ENCODE measurements at regions not wholly inside any gene's neighbourhood (a gene's known extent, or its start where the extent isn't known, plus 50 kb on each side); places are given as distances from the start of the nearest gene placed in this dataset.

DNA sequence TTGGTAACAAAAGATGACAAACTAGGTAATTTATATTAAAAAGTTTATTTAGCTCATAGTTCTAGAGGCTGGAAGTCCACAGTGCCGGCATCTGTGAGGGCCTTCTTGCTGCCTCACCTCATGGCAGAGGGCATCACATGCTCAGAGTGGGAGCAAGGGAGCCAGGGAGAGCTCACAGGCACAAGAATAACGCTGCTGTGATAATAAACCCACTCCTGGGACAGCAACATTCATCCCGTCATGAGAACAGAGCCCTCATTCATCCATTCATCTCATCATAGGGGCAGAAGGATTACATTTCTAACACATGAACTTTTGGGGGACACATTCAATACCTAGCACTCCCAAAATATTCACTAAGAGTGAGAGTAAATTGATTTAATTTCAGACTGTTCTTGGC is 170.6 kb upstream of the AKR1E2 start:
- peaks cover 0 to 4% (median 2%) of the 10 kb centered on the region in 4 donors for H3K4me1 ChIP-seq
- intact Hi-C loops (cut with DNase I), result loop anchor here (5.0 to 10.0 kb wide), 3 partner anchors 109 to 1458 kb away; no protein-coding TSS in a partner anchor
- H3K36me3 ChIP-seq, result no peaks in the 10 kb centered on the region
- WGBS, 2 donors, result 78 to 89% methylated on average over 3 of the region's 3 CpGs
- TF ChIP-seq POLR2A (IDR thresholded peaks at IDR 0.05) (no peak), EP300 (IDR thresholded peaks at IDR 0.05) (no peak)
- TF ChIP-seq, protein P1, sequence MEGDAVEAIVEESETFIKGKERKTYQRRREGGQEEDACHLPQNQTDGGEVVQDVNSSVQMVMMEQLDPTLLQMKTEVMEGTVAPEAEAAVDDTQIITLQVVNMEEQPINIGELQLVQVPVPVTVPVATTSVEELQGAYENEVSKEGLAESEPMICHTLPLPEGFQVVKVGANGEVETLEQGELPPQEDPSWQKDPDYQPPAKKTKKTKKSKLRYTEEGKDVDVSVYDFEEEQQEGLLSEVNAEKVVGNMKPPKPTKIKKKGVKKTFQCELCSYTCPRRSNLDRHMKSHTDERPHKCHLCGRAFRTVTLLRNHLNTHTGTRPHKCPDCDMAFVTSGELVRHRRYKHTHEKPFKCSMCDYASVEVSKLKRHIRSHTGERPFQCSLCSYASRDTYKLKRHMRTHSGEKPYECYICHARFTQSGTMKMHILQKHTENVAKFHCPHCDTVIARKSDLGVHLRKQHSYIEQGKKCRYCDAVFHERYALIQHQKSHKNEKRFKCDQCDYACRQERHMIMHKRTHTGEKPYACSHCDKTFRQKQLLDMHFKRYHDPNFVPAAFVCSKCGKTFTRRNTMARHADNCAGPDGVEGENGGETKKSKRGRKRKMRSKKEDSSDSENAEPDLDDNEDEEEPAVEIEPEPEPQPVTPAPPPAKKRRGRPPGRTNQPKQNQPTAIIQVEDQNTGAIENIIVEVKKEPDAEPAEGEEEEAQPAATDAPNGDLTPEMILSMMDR (IDR thresholded peaks at IDR 0.05), result no peak
- no peak overlapping the region for H3K4me3 ChIP-seq
- no peak for DNase-seq
- no peak overlapping the region for H3K27ac ChIP-seq
- H3K27me3 ChIP-seq, result no peaks in the 10 kb centered on the region
- H3K9me3 ChIP-seq, result no peaks in the 10 kb centered on the region

DNA sequence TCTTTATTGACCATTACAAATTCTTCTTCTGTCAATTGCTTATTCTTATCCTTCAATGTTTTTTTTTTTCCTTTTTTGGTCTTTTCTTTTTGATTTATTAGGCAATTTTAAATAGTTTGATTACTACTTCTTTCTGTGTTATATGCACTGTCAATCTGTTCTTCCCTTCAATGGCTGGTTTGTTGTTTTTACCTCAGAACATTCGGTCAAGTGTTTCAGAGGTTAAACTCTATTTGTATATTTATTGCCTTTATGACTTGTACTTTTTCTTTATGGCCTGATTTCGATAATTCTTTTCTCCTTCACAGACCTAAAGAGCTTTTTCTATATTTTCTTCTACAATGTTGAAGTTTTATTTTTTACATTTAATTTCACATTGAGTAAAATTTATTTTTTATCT is 171.5 kb upstream of the AKR1E2 start:
- H3K27me3 ChIP-seq, result no peaks in the 10 kb centered on the region
- H3K4me1 ChIP-seq, result peaks cover 0 to 14% (median 3%) of the 10 kb centered on the region in 4 donors
- DNase-seq, result no peak
- TF ChIP-seq EP300 (IDR thresholded peaks at IDR 0.05), result no peak
- TF ChIP-seq POLR2A (IDR thresholded peaks at IDR 0.05), result no peak
- TF ChIP-seq, protein P1 (IDR thresholded peaks at IDR 0.05), result no peak
- no peak for TF ChIP-seq POLR2AphosphoS5 (IDR thresholded peaks at IDR 0.05)
- H3K4me3 ChIP-seq, result no peak overlapping the region
- 42 to 76% methylated on average over 2 of the region's 2 CpGs for WGBS, 2 donors
- no peaks in the 10 kb centered on the region for H3K36me3 ChIP-seq
- intact Hi-C loops (cut with DNase I), result loop anchor here (5.0 to 10.0 kb wide), 4 partner anchors 110 to 1417 kb away; no protein-coding TSS in a partner anchor
- H3K9me3 ChIP-seq, result no peaks in the 10 kb centered on the region
- no peak overlapping the region for H3K27ac ChIP-seq

DNA sequence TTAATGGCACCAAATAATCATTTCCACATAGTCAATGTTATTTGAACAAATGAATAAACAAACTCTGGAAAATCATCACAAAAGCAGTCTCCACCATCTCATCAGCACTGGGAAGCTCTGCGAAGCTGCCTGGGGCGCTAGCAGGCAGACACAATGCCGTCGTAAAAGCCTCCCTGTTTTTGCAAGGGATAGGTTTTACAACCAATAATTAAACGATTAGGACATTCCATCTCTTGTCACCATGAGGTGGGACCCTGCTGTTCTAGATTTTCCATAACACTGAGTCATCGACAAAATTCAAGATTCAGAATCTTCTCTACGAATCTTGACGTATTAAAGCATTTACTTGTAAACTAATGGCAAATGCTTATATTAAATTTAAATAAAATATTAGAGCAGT is 172.8 kb upstream of the AKR1E2 start:
- Histone ChIP-seq H3K4me3 (no peak overlapping the region), H3K9me3 (no peaks in the 10 kb centered on the region), H3K36me3 (no peaks in the 10 kb centered on the region), H3K27ac (no peak overlapping the region), H3K27me3 (no peaks in the 10 kb centered on the region), H3K4me1 (peaks cover 0 to 24% (median 7%) of the 10 kb centered on the region in 4 donors)
- DNase-seq, result no peak
- WGBS, 2 donors, result 64 to 78% methylated on average over 8 of the region's 8 CpGs
- intact Hi-C loops (cut with DNase I), result loop anchor here (5.0 to 10.0 kb wide), 4 partner anchors 112 to 1416 kb away; no protein-coding TSS in a partner anchor
- TF ChIP-seq EP300 (IDR thresholded peaks at IDR 0.05) (no peak), POLR2A (IDR thresholded peaks at IDR 0.05) (no peak), POLR2AphosphoS5 (IDR thresholded peaks at IDR 0.05) (no peak)
- TF ChIP-seq, protein P1 (IDR thresholded peaks at IDR 0.05), result no peak

DNA sequence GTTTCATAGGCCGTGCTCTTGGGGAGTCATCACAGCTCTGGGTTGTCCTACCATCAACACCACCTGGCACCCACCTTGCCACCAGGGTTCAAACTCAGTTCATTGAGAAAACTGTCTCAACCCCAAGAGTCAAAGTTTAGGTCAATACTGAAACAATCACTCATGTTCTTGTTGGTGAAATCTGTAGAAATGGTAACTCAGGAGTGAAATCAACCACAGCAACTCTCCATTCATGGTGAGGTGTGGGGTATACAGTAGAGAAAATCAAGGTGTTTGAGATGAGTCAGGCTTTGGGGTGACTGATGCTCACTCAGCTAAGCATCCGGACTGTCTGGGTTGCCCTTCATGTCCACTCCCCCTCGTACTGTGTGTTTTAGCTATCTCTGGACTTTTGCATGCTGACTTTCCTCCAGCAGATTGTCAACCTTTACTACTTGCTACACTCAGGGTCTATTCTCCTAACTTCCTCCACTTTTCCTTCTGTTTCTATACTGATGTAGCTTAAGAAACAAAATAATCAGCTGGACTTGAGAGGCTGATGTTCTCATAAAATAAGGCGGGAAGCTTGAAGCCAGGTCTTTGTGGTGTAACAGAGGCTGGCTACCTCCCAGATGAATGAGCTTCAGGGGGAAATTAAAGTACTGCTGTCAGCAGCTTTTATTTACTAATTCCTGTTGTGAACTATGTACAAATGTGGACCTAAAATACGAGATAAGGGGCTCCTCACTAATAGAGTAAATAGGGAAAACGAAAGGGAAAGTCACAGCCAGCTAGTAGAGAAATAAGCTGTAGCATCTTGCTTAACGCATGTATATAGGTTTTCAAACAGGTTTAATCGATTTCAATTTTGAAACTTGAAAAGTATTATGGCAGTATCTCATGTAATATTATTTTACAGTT is 173.6 kb upstream of the AKR1E2 start:
- Histone ChIP-seq H3K4me1 (peaks cover 0 to 24% (median 7%) of the 10 kb centered on the region in 4 donors), H3K9me3 (no peaks in the 10 kb centered on the region), H3K27ac (no peak overlapping the region), H3K36me3 (no peaks in the 10 kb centered on the region), H3K4me3 (no peak overlapping the region), H3K27me3 (no peaks in the 10 kb centered on the region)
- 77 to 89% methylated on average over 8 of the region's 8 CpGs for WGBS, 2 donors
- TF ChIP-seq POLR2A (IDR thresholded peaks at IDR 0.05), result no peak
- TF ChIP-seq, protein P1 (IDR thresholded peaks at IDR 0.05), result no peak
- no peak for TF ChIP-seq EP300 (IDR thresholded peaks at IDR 0.05)
- no peak for TF ChIP-seq POLR2AphosphoS5 (IDR thresholded peaks at IDR 0.05)
- intact Hi-C loops (cut with DNase I), result loop anchor here (5.0 to 10.0 kb wide), 4 partner anchors 112 to 1415 kb away; no protein-coding TSS in a partner anchor
- DNase-seq, result no peak

Measured in sigmoid colon (tissue), 6 donors.